Sigmoid colon (tissue), 6 donors: ENCODE measurements at regions not wholly inside any gene's neighbourhood (a gene's known extent, or its start where the extent isn't known, plus 50 kb on each side); places are given as distances from the start of the nearest gene placed in this dataset.

Experiments used
- DNase-seq: peaks from one replicate; pipeline ENCODE4 v3.0.0-alpha.2; 2019
- H3K27ac ChIP-seq, 4 donors: fragments of 200-600 bp; sonication (generic); one replicate each; pipeline ENCODE4 v1.5.1; 2016 to 2019; ENCODE audit warnings: mild to moderate bottlenecking in 1 of 4
- H3K27me3 ChIP-seq, 3 donors: fragments of 200-600 bp; sonication (generic); one replicate each; pipeline ENCODE4 v1.5.1; 2019; ENCODE audit warnings: mild to moderate bottlenecking in 1 of 3
- H3K36me3 ChIP-seq, 4 donors: fragments of 200-600 bp; sonication (generic); one replicate each; pipeline ENCODE4 v1.5.1; 2016 to 2019
- H3K4me1 ChIP-seq, 4 donors: fragments of 200-600 bp; sonication (generic); one replicate each; pipeline ENCODE4 v1.5.1; 2017 to 2019
- H3K4me3 ChIP-seq, 4 donors: fragments of 200-600 bp; sonication (generic); one replicate each; pipeline ENCODE4 v1.5.1; 2017 to 2019; ENCODE audit warnings: mild to moderate bottlenecking in 2 of 4, moderate library complexity in 1 of 4
- H3K9me3 ChIP-seq, 4 donors: fragments of 200-600 bp in 3 of 4; sonication (generic) in 3 of 4; one replicate each; pipeline versions ENCODE4 v1.5.1 to v1.6.1; 2013 to 2019
- EP300 ChIP-seq, 4 donors: sonication (generic); formaldehyde crosslinking; IDR thresholded peaks; one replicate each; pipeline ENCODE4 v1.6.1; 2017; ENCODE audit warnings: antibody characterized with exemption in 4 of 4
- POLR2A ChIP-seq, 2 donors: fragments of 450-650 bp; IDR thresholded peaks; one replicate each; pipeline ENCODE4 v1.6.1; 2016; ENCODE audit warnings: antibody characterized with exemption in 2 of 2, mild to moderate bottlenecking in 2 of 2, moderate library complexity in 2 of 2
- POLR2AphosphoS5 ChIP-seq, 4 donors: sonication (generic); formaldehyde crosslinking; IDR thresholded peaks; one replicate each; pipeline ENCODE4 v1.6.1; 2017; ENCODE audit warnings: antibody characterized with exemption in 4 of 4
- WGBS, 2 donors: extraction: QIAGEN DNeasy Blood & Tissue Kit; methylation state at CpG; one replicate each; pipeline ENCODE4 v1.1.7; 2013; 5-methylcytosine and 5-hydroxymethylcytosine counted together
- intact Hi-C: fragments of 100-400 bp; cut with DNase I; formaldehyde crosslinking; loops from one replicate; pipeline ENCODE4 v1.15.1; 2023
- TF ChIP-seq, protein P1 (sequence below), 4 experiments: fragments of 450-650 bp in 3 of 4; fragments of 200-600 bp in 1 of 4; IDR thresholded peaks; one replicate each; pipeline ENCODE4 v1.5.1; 2016 to 2019; ENCODE audit warnings: antibody characterized with exemption in 4 of 4, mild to moderate bottlenecking in 3 of 4, moderate library complexity in 2 of 4
- donor health status: healthy with polysubstance abuse.
- donor health status: healthy.

DNA sequence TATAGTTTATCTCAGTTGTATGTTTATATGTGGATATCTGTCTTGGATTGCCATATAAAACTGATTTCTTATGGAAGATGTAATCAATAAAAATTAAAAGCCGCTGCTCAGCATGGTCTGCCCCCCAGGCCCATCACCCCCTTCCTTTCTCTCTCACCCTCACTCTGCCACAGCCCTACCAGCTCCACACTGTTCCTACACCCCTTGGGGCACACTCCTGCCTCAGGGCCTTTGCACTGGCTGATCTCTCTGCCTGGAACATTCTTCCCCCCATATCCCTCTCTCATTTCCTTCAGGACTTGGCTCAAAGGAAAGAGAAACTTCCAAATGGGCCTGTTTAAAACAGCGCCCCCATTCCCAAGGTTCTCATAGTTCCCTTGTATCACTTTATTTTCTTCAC is 63.1 kb downstream of the LRRC32 start:
- Histone ChIP-seq H3K4me3 (no peak overlapping the region), H3K36me3 (no peaks in the 10 kb centered on the region), H3K9me3 (no peaks in the 10 kb centered on the region), H3K27ac (no peak overlapping the region), H3K27me3 (no peaks in the 10 kb centered on the region), H3K4me1 (peaks cover 0 to 70% (median 60%) of the 10 kb centered on the region in 4 donors)
- DNase-seq: no peak
- 91 to 93% methylated on average over 2 of the region's 2 CpGs for WGBS, 2 donors
- no peak for TF ChIP-seq POLR2A (IDR thresholded peaks at IDR 0.05)
- TF ChIP-seq, protein P1, sequence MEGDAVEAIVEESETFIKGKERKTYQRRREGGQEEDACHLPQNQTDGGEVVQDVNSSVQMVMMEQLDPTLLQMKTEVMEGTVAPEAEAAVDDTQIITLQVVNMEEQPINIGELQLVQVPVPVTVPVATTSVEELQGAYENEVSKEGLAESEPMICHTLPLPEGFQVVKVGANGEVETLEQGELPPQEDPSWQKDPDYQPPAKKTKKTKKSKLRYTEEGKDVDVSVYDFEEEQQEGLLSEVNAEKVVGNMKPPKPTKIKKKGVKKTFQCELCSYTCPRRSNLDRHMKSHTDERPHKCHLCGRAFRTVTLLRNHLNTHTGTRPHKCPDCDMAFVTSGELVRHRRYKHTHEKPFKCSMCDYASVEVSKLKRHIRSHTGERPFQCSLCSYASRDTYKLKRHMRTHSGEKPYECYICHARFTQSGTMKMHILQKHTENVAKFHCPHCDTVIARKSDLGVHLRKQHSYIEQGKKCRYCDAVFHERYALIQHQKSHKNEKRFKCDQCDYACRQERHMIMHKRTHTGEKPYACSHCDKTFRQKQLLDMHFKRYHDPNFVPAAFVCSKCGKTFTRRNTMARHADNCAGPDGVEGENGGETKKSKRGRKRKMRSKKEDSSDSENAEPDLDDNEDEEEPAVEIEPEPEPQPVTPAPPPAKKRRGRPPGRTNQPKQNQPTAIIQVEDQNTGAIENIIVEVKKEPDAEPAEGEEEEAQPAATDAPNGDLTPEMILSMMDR (IDR thresholded peaks at IDR 0.05): no peak
- no peak for TF ChIP-seq POLR2AphosphoS5 (IDR thresholded peaks at IDR 0.05)
- TF ChIP-seq EP300 (IDR thresholded peaks at IDR 0.05): no peak
- intact Hi-C loops: loop anchor here (5.0 kb wide), 1 partner anchor 45 kb away; no protein-coding TSS in a partner anchor

DNA sequence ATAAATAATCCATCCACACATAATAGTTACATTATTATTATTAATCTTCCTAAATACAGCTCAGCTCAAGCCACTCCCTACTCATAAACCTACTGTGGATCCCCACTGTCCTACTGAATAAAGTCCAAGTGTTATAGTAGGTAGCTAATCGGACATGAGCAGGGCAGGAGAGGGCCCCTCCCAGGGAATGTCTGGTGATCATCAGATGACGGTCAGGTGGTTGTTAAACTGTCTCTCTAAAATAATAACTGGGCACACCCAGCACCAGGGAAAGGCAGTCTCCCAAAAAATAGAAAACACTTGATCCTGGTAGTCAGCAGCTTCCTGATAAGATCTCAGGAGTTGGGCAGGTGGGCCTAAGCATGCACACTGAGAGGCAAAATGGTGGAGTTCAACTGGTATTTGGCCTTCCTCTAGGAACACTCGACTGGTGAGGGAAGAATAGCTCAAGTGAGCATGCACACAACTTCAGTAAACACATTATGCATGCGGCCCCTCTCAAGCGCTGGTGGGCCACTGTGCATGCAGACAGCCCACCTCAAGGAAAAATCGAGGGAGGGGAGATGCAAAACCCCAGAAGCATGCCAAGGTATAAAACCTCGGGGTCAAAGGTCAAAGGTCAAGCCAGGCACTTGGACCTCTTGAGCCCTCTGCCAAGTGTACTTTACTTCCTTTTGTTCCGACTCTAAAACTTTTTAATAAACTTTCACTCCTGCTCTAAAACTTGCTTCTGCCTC is 65.0 kb downstream of the LRRC32 start:
- Histone ChIP-seq H3K9me3 (no peaks in the 10 kb centered on the region), H3K27ac (peak overlapping the region in 3 of 4 donors; percentile 64 to 70 (median 65)), H3K4me1 (peaks cover 0 to 65% (median 59%) of the 10 kb centered on the region in 4 donors), H3K4me3 (no peak overlapping the region), H3K36me3 (no peaks in the 10 kb centered on the region), H3K27me3 (no peaks in the 10 kb centered on the region)
- 47 to 78% methylated on average over 8 of the region's 8 CpGs for WGBS, 2 donors
- intact Hi-C loops: loop anchor here (5.0 kb wide), 1 partner anchor 47 kb away; no protein-coding TSS in a partner anchor
- TF ChIP-seq POLR2AphosphoS5 (IDR thresholded peaks at IDR 0.05): peak; percentile 4 to 77 (median 56)
- TF ChIP-seq EP300 (IDR thresholded peaks at IDR 0.05): peak in 2 of 4 donors; percentile 21 to 72
- TF ChIP-seq POLR2A (IDR thresholded peaks at IDR 0.05): no peak
- TF ChIP-seq, protein P1 (IDR thresholded peaks at IDR 0.05): no peak
- no peak for DNase-seq

DNA sequence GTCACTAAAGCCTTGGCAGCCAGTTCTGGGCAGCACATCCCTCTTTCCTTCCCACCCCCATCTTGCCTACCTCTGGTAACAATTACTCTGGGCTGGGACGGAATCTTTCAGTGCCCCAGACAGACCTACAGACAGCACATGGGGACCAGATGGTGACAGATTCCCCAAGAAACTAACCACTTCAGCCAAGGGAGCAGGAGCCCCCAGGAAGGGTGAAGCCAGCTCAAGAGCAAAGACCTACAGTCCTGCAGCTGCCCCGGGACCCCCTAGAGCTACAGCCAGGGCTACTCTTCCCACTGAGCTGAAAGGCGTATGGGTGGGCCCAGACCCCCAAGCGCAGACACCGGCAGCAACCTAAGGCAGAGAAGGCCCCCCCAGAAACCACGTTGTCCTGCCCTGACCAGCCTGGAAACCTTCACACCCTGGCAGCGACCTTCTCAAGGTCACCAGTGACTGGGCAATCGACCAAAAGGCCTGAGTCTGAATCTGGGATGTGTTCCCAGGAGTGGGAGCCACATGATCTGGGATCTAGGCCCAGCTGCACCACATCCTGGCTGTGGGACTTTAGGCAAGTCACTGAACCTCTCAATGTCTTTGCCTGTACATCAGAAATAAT is 65.8 kb downstream of the LRRC32 start:
- 65 to 75% methylated on average over 8 of the region's 8 CpGs for WGBS, 2 donors
- Histone ChIP-seq H3K27me3 (no peaks in the 10 kb centered on the region), H3K4me3 (no peak overlapping the region), H3K36me3 (no peaks in the 10 kb centered on the region), H3K9me3 (no peaks in the 10 kb centered on the region), H3K27ac (peak overlapping the region; percentile 8 to 70 (median 64)), H3K4me1 (peaks cover 0 to 58% (median 51%) of the 10 kb centered on the region in 4 donors)
- TF ChIP-seq POLR2A (IDR thresholded peaks at IDR 0.05) (no peak), POLR2AphosphoS5 (IDR thresholded peaks at IDR 0.05) (peak in 3 of 4 donors; percentile 6 to 70 (median 43))
- intact Hi-C loops: loop anchor here (5.0 kb wide), 1 partner anchor 48 kb away; no protein-coding TSS in a partner anchor
- peak; percentile 91 for DNase-seq

DNA sequence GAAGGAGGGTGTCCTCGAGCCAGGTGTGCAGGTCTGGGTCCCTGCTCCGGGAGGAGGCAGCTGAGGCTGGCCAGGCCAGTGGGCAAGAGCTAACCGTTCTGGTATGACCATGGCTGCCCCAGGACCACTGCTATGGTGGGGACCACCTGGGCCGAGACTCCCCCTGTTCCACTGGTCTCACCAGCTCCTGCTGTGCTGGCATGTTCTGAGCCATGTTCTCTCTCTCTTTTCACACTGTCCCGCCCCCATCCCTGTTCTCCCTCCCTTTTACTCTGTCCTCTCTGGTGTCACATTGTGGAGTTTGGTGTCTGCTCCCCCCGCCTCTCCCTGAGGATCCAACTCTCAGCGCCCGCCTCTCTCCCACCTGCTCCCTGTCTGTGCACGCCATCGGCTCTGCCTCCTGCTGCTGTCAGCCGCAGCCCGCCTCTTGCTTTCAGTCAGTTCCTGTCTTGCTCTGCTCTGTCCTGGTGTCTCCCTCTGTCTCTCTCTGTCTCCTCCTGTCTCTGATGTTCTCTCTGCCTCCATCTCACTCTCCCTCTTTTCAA is 66.4 kb downstream of the LRRC32 start:
- H3K27me3 ChIP-seq: no peaks in the 10 kb centered on the region
- H3K36me3 ChIP-seq: no peaks in the 10 kb centered on the region
- no peaks in the 10 kb centered on the region for H3K9me3 ChIP-seq
- H3K4me3 ChIP-seq: no peak overlapping the region
- WGBS, 2 donors: 88 to 89% methylated on average over 12 of the region's 12 CpGs
- DNase-seq: no peak
- TF ChIP-seq, protein P1 (IDR thresholded peaks at IDR 0.05): no peak
- TF ChIP-seq EP300 (IDR thresholded peaks at IDR 0.05): no peak
- H3K27ac ChIP-seq: peak overlapping the region in 3 of 4 donors; percentile 64 to 70 (median 65)
- peaks cover 0 to 52% (median 47%) of the 10 kb centered on the region in 4 donors for H3K4me1 ChIP-seq
- intact Hi-C loops: no loop called here

DNA sequence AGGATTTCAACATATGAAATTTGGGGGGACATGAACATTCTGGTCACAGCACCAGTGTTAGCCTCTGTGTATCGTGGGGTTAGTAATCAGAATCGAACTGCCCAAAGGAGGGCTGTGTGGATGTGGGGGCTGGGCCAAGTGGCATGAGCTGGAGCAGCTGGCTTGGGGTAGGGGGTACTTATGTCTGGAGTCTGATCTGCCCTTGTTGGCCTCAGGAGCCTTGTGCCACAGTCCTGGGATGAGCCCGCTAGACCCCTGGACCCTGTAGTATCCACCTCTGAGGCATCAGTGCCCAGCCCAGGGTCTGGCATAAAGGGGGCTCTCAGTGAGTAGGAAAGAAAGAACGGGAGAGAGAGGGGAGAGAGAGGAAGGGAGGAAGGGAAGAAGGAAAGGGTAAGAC is 67.3 kb downstream of the LRRC32 start:
- H3K27me3 ChIP-seq: no peaks in the 10 kb centered on the region
- H3K4me1 ChIP-seq: peaks cover 0 to 52% (median 45%) of the 10 kb centered on the region in 4 donors
- peak overlapping the region in 3 of 4 donors; percentile 31 to 57 (median 40) for H3K27ac ChIP-seq
- no peak overlapping the region for H3K4me3 ChIP-seq
- intact Hi-C loops: no loop called here
- H3K36me3 ChIP-seq: no peaks in the 10 kb centered on the region
- 95 to 96% methylated on average over 4 of the region's 4 CpGs for WGBS, 2 donors
- no peak for DNase-seq
- H3K9me3 ChIP-seq: no peaks in the 10 kb centered on the region
- TF ChIP-seq POLR2A (IDR thresholded peaks at IDR 0.05): no peak
- no peak for TF ChIP-seq EP300 (IDR thresholded peaks at IDR 0.05)
- TF ChIP-seq, protein P1 (IDR thresholded peaks at IDR 0.05): no peak
- no peak for TF ChIP-seq POLR2AphosphoS5 (IDR thresholded peaks at IDR 0.05)
